Kidney epithelial cell (primary cell): ENCODE measurements at regions not wholly inside any gene's neighbourhood (a gene's known extent, or its start where the extent isn't known, plus 50 kb on each side); places are given as distances from the start of the nearest gene placed in this dataset.

Source experiments
- DNase-seq: peaks from one replicate; pipeline ENCODE4 v3.0.0-alpha.2; 2010; ENCODE audit warnings: low read depth
- H3K27me3 ChIP-seq: 2 replicates; pipeline ENCODE4 v1.6.0; 2011; ENCODE audit warnings: low read length; ENCODE audit not compliant: control insufficient read depth, insufficient read depth
- H3K36me3 ChIP-seq: 2 replicates; pipeline ENCODE4 v1.5.1; 2011; ENCODE audit warnings: low read length; ENCODE audit not compliant: control insufficient read depth, insufficient read depth
- H3K4me3 ChIP-seq: 2 replicates; pipeline ENCODE4 v1.5.1; 2011; ENCODE audit warnings: low read depth, mild to moderate bottlenecking, control low read depth, low read length
- TF ChIP-seq, protein P1 (sequence below): IDR thresholded peaks from 2 replicates; pipeline ENCODE4 v1.5.1; 2011; ENCODE audit warnings: mild to moderate bottlenecking, moderate library complexity, low read length, control low read depth, inconsistent platforms; ENCODE audit not compliant: insufficient read depth, poor library complexity, severe bottlenecking

DNA sequence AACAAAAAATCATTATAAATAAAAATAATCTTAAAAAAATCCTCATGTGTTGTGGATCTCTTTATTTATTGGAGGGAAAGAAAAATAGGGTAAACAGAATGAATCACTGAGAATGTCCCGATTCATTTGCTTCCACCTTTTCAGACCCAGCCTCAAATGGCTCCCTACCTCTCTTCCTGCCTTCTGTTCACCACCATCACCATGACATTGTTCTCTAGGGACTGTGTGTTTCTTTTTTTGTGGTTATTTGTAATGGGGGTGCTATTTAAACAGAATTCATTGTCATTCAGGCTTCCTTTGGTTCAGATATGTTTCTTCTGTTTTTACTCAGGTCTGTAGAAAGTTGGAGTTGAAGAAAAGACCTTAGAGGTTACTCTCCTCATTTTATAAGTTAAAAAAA lies 198.2 kb downstream of the KIF4B start:
- TF ChIP-seq, protein P1, sequence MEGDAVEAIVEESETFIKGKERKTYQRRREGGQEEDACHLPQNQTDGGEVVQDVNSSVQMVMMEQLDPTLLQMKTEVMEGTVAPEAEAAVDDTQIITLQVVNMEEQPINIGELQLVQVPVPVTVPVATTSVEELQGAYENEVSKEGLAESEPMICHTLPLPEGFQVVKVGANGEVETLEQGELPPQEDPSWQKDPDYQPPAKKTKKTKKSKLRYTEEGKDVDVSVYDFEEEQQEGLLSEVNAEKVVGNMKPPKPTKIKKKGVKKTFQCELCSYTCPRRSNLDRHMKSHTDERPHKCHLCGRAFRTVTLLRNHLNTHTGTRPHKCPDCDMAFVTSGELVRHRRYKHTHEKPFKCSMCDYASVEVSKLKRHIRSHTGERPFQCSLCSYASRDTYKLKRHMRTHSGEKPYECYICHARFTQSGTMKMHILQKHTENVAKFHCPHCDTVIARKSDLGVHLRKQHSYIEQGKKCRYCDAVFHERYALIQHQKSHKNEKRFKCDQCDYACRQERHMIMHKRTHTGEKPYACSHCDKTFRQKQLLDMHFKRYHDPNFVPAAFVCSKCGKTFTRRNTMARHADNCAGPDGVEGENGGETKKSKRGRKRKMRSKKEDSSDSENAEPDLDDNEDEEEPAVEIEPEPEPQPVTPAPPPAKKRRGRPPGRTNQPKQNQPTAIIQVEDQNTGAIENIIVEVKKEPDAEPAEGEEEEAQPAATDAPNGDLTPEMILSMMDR = no peak
- H3K4me3 ChIP-seq = no peak overlapping the region
- DNase-seq = no peak
- H3K27me3 ChIP-seq = no peaks in the 10 kb centered on the region
- no peaks in the 10 kb centered on the region for H3K36me3 ChIP-seq

DNA sequence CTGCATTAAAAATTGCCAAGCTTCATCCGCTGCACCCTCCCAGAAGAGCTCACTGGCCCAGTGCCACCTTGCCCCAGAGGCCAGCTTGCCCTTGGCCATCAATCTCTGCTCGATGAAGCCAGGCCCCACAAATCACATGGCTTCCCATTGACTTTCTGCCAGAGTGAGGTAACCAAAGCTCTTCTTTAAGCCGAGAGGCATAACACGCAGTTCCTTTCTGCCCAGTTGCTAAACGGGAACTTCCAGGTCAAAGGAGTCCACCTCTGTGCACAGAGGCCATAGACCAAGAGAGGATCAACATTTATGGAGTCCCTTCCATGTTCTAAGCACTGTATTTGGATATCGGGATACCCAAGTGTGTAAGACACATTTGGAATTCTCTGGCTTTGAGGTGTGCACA lies 208.8 kb downstream of the KIF4B start:
- Histone ChIP-seq H3K27me3 (no peaks in the 10 kb centered on the region), H3K36me3 (no peaks in the 10 kb centered on the region), H3K4me3 (no peak overlapping the region)
- no peak for DNase-seq
- TF ChIP-seq, protein P1 = no peak

DNA sequence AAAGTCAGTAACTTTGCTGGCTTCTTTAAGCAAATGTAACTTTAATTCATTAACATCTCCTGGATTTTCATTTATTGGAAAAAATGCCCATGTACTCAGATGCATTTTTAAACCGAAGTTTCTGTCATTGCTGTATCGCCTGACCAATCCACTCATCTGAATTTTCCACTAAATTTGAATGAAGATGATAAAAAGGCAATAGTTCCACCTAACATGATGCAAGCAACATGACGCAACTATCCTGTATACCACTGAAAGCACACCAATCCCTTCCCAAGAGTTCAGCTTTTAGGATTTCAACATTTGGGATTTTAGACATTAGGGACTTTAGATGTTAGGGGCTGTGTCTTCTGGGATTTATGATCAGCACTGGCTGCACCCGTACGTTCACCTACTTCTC lies 215.6 kb downstream of the KIF4B start:
- H3K27me3 ChIP-seq = no peaks in the 10 kb centered on the region
- DNase-seq = no peak
- TF ChIP-seq, protein P1 = no peak
- H3K4me3 ChIP-seq = no peak overlapping the region
- H3K36me3 ChIP-seq = no peaks in the 10 kb centered on the region

DNA sequence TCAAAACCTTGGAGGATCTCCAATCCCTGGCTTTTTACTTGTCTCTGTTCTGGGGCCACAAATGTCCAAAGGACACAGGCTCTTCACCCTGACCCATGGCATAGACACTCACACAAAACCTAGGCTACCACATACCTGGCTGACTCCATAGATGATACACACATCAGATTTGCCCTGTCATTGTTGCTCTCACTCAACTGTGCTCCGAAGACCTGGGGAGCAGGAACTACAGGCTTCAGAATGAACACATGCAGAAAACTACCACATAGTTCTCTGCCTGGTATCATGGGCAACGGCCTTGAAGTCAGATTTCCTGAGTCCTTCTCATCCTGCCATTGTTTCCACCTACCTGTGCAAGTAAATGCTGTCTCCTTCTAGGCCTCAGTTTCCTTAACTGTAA lies 226.2 kb downstream of the KIF4B start:
- DNase-seq = no peak
- Histone ChIP-seq H3K36me3 (no peaks in the 10 kb centered on the region), H3K4me3 (no peak overlapping the region), H3K27me3 (no peaks in the 10 kb centered on the region)
- TF ChIP-seq, protein P1 = no peak

DNA sequence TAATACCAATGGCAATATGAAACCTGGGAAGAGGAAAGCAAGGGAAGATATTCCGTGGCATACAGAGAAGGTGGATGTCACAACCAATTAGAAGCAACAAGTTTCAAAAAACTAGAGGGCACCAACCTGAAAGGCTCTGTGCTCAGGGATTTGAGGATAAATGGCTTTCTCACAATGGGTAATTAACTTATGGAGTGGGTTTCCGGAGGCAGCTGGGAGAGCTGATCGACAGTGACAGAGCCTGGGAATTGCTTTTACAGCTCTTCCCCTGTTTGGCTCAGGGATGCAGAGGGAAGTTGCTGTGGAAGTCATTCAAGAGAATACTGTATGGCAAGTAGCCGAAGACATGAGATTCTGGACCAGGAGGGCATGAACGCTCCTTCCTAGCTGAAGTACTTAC lies 237.0 kb downstream of the KIF4B start:
- H3K36me3 ChIP-seq = no peaks in the 10 kb centered on the region
- H3K4me3 ChIP-seq = no peak overlapping the region
- DNase-seq = no peak
- no peaks in the 10 kb centered on the region for H3K27me3 ChIP-seq
- TF ChIP-seq, protein P1 = no peak

DNA sequence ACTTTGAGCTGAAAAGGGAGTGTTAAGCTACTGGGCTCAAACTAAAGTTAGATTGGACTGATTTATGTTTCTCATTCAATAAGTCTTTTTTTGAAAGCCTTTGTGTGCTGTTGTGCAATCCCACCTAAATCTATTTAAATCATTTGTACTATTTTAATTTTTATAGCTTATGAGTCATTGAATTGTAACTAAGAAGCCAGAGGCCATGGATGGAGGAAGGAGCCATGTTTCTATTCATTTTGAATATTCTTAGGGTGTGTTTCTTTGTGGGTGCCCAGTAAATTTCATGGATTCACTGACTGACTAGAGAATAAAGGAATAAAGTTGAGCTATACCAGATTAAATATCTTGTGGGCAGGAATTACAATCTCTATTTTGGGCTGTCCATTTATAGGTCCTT lies 238.5 kb downstream of the KIF4B start:
- Histone ChIP-seq H3K36me3 (no peaks in the 10 kb centered on the region), H3K4me3 (no peak overlapping the region), H3K27me3 (no peaks in the 10 kb centered on the region)
- TF ChIP-seq, protein P1 = no peak
- DNase-seq = no peak
